ENCODE measurements at regions not wholly inside any gene's neighbourhood (a gene's known extent, or its start where the extent isn't known, plus 50 kb on each side); places are given as distances from the start of the nearest gene placed in this dataset.

GRCh38 chr7:125804273-125804672 lies 874.6 kb upstream of the POT1 start:
- TF ChIP-seq CTCF (IDR thresholded peaks at IDR 0.05) = no peak
- DNase-seq (ENCODE audit: low spot score) = no peak
- no peaks in the 10 kb centered on the region for H3K9me3 ChIP-seq
- no peak overlapping the region for H3K4me3 ChIP-seq
- H3K36me3 ChIP-seq = no peaks in the 10 kb centered on the region
- H3K27me3 ChIP-seq (replicated peaks; ENCODE audit: insufficient read depth) = no peaks in the 10 kb centered on the region
- no peak for ATAC-seq (ENCODE audit: insufficient number of reproducible peaks, low FRiP score, low read depth)
- H3K4me1 ChIP-seq (ENCODE audit: control insufficient read depth in 1 of 2, low read depth in 2 of 2) = no peaks in the 10 kb centered on the region
- no peak overlapping the region for H3K27ac ChIP-seq

- Histone ChIP-seq H3K27me3 (replicated peaks; ENCODE audit: insufficient read depth) (no peaks in the 10 kb centered on the region), H3K4me3 (no peak overlapping the region), H3K4me1 (ENCODE audit: control insufficient read depth in 1 of 2, low read depth in 2 of 2) (no peaks in the 10 kb centered on the region), H3K36me3 (no peaks in the 10 kb centered on the region), H3K27ac (no peak overlapping the region), H3K9me3 (no peaks in the 10 kb centered on the region)
- no peak for TF ChIP-seq CTCF (IDR thresholded peaks at IDR 0.05)
- ATAC-seq (ENCODE audit: insufficient number of reproducible peaks, low FRiP score, low read depth) (no peak), DNase-seq (ENCODE audit: low spot score) (no peak)
Measured at GRCh38 chr7:125780153-125780552, 850.5 kb upstream of the POT1 start.

DNA sequence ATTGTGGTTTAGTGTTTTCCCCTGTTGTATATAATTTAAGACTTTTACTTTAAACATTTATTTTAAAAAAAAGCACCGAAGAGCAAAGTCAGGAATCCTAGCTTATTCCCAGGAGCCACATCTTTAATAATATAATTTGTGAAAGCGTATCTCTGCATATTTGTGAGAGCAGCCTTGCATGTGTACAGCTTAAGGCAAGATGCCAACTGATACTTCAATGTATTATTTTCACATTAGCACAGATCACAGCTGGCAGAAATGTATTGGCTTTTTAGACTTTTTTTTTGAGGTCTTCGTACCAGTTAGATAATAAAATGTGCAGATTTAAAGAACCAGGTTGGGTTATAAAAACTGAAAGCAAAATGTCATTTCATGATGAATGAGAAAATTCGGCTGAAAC lies 845.7 kb upstream of the POT1 start:
- TF ChIP-seq CTCF (IDR thresholded peaks at IDR 0.05) = no peak
- DNase-seq (ENCODE audit: low spot score) (no peak), ATAC-seq (ENCODE audit: insufficient number of reproducible peaks, low FRiP score, low read depth) (no peak)
- Histone ChIP-seq H3K9me3 (no peaks in the 10 kb centered on the region), H3K27ac (no peak overlapping the region), H3K36me3 (no peaks in the 10 kb centered on the region), H3K27me3 (replicated peaks; ENCODE audit: insufficient read depth) (no peaks in the 10 kb centered on the region), H3K4me3 (no peak overlapping the region), H3K4me1 (ENCODE audit: control insufficient read depth in 1 of 2, low read depth in 2 of 2) (no peaks in the 10 kb centered on the region)

DNA sequence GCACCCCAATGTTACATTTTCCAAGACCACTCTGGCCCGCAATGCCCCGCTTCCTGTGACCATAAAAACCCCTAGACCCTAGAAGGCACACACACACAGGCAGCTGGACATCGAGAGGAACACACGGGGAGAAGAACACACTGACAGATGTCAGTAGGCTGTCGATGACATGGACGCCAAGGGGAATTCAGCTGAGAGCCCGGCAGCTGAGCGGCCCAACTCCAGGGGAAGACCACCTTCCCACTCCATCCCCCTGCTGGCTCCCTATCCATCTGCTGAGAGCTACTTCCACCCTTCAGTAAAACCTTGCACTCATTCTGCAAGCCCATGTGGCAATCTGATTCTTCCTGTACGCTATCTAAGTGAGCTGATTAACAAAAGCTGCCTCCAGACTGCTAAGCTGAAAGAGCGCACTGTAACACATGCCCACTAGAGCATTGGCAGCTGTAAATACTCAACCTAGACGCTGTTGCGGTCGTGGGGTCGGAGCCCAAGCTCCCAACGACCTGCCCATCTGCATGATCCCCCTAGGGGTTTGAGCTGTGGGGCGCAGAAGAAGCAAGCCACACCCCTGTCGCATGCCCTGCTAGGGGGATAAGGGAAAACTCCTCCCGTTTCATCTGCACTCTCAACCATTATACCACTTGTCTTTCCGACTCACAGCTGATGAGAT lies 843.6 kb upstream of the POT1 start:
- H3K4me3 ChIP-seq = no peak overlapping the region
- H3K27me3 ChIP-seq (replicated peaks; ENCODE audit: insufficient read depth) = no peaks in the 10 kb centered on the region
- ATAC-seq (ENCODE audit: insufficient number of reproducible peaks, low FRiP score, low read depth) (no peak), DNase-seq (ENCODE audit: low spot score) (no peak)
- no peaks in the 10 kb centered on the region for H3K9me3 ChIP-seq
- H3K36me3 ChIP-seq = no peaks in the 10 kb centered on the region
- no peaks in the 10 kb centered on the region for H3K4me1 ChIP-seq (ENCODE audit: control insufficient read depth in 1 of 2, low read depth in 2 of 2)
- no peak overlapping the region for H3K27ac ChIP-seq
- TF ChIP-seq CTCF (IDR thresholded peaks at IDR 0.05) = no peak

- ATAC-seq (ENCODE audit: insufficient number of reproducible peaks, low FRiP score, low read depth) (no peak), DNase-seq (ENCODE audit: low spot score) (no peak)
- H3K9me3 ChIP-seq = no peaks in the 10 kb centered on the region
- H3K4me1 ChIP-seq (ENCODE audit: control insufficient read depth in 1 of 2, low read depth in 2 of 2) = no peaks in the 10 kb centered on the region
- H3K27ac ChIP-seq = no peak overlapping the region
- TF ChIP-seq CTCF (IDR thresholded peaks at IDR 0.05) = no peak
- H3K27me3 ChIP-seq (replicated peaks; ENCODE audit: insufficient read depth) = no peaks in the 10 kb centered on the region
- no peak overlapping the region for H3K4me3 ChIP-seq
- no peaks in the 10 kb centered on the region for H3K36me3 ChIP-seq
Measured at GRCh38 chr7:125747966-125748365, 818.3 kb upstream of the POT1 start.
